ENCODE measurements at regions not wholly inside any gene's neighbourhood (a gene's known extent, or its start where the extent isn't known, plus 50 kb on each side); places are given as distances from the start of the nearest gene placed in this dataset.

GRCh38 chr6:79821859-79822258 is 125.5 kb downstream of the ELOVL4 start:
- no peak overlapping the region for H3K27ac ChIP-seq
- TF ChIP-seq, protein P1, sequence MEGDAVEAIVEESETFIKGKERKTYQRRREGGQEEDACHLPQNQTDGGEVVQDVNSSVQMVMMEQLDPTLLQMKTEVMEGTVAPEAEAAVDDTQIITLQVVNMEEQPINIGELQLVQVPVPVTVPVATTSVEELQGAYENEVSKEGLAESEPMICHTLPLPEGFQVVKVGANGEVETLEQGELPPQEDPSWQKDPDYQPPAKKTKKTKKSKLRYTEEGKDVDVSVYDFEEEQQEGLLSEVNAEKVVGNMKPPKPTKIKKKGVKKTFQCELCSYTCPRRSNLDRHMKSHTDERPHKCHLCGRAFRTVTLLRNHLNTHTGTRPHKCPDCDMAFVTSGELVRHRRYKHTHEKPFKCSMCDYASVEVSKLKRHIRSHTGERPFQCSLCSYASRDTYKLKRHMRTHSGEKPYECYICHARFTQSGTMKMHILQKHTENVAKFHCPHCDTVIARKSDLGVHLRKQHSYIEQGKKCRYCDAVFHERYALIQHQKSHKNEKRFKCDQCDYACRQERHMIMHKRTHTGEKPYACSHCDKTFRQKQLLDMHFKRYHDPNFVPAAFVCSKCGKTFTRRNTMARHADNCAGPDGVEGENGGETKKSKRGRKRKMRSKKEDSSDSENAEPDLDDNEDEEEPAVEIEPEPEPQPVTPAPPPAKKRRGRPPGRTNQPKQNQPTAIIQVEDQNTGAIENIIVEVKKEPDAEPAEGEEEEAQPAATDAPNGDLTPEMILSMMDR (conservative IDR thresholded peaks at IDR 0.05), result no peak

DNA sequence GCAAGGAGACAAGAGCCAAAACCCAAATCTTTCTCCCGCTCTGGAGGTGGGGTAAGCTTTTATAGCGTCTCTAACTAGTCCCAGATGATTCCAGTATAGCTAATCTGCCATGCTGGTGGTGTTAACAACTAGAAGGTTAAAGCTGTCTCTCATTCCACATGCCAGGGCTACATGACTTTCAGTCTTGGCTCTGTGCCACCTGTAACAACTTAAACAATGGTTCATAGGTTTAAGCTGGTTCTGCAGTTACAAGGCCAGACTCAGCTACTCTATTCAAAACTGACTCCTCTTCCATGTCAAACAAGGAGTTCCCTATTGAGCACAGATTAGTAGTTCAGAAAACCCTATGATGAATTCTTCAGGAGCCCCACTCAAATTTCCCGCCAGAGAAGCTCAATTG is 128.9 kb downstream of the ELOVL4 start:
- TF ChIP-seq, protein P1 (conservative IDR thresholded peaks at IDR 0.05), result no peak

GRCh38 chr6:79814940-79815339 is 132.4 kb downstream of the ELOVL4 start:
- TF ChIP-seq, protein P1 (conservative IDR thresholded peaks at IDR 0.05), result no peak
- no peak overlapping the region for H3K27ac ChIP-seq

More for the DNA sequence above, 128.9 kb downstream of the ELOVL4 start:
- H3K27ac ChIP-seq, result no peak overlapping the region

- TF ChIP-seq, protein P1 (conservative IDR thresholded peaks at IDR 0.05), result peak; percentile 92
- no peak overlapping the region for H3K27ac ChIP-seq
Observed at GRCh38 chr6:79813854-79814709, 133.3 kb downstream of the ELOVL4 start.

- TF ChIP-seq, protein P1 (conservative IDR thresholded peaks at IDR 0.05), result no peak
- no peak overlapping the region for H3K27ac ChIP-seq
Observed at GRCh38 chr6:79813143-79813850, 134.1 kb downstream of the ELOVL4 start.

DNA sequence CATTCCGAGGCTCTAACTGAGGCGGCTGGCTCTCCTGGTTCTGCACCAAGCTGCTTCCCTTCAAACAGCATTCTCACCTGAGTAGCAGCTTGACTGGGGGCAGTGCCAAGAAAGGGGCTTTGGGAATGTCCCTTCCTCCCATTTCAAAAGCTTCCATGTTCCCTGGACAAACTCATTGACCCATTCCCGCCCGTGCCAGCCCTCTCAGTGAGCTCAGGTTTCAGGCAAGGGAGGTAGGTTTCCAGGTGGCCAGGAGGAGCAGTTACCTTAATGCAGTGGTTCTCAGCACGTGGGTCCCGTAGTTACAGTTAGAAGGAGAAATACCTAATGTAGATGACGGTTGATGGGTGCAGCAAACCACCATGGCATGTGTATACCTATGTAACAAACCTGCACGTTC is 135.2 kb downstream of the ELOVL4 start:
- no peak overlapping the region for H3K27ac ChIP-seq
- TF ChIP-seq, protein P1 (conservative IDR thresholded peaks at IDR 0.05), result no peak

GRCh38 chr6:79810871-79811270 is 136.5 kb downstream of the ELOVL4 start:
- H3K27ac ChIP-seq, result no peak overlapping the region
- TF ChIP-seq, protein P1 (conservative IDR thresholded peaks at IDR 0.05), result no peak
